Activated CD4-positive, alpha-beta T cell treated with anti-CD3 and anti-CD28 coated beads, Interleukin-2, Interleukin-4, amounts not matched to agents 100 ng/mL and 50 ng/mL, durations not matched to agents 16 hours and 8 hours (primary cell): ENCODE measurements at regions not wholly inside any gene's neighbourhood (a gene's known extent, or its start where the extent isn't known, plus 50 kb on each side); places are given as distances from the start of the nearest gene placed in this dataset.
"Not testable (repeated sequence)": the region's sequence is repeated elsewhere in the genome, so short reads cannot be mapped to it uniquely, and the experiment has no call there.

Experiments
- DNase-seq: peaks from one replicate; pipeline ENCODE4 v3.0.0-alpha.2; 2020; ENCODE audit warnings: low spot score

GRCh38 chr7:67913604-67914003, 917.0 kb downstream of the TYW1 start:
- DNase-seq: peak; percentile 8

- DNase-seq: not testable (repeated sequence)
Observed at GRCh38 chr7:67916111-67916510, 919.5 kb downstream of the TYW1 start.

GRCh38 chr7:67916571-67917436, 920.2 kb downstream of the TYW1 start:
- no peak for DNase-seq

- DNase-seq: no peak
Observed at GRCh38 chr7:67917437-67917755, 920.8 kb downstream of the TYW1 start.

DNA sequence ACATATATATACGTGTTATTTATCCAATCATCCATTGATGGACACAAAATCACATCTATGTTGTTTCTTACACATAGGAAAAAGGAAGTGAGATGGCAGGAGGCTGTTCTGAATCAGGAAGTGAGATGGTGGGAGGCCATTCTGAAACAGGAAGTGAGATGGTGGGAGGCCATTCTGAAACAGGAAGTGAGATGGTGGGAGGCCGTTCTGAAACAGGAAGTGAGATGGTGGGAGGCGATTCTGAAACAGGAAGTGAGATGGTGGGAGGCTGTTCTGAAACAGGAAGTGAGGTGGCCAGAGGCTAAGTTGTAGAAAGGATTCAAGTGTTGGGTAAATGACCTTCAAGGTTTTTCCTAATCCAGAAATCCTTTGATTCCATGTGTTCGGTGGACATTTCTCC, 921.5 kb downstream of the TYW1 start:
- peak; percentile 5 for DNase-seq

DNA sequence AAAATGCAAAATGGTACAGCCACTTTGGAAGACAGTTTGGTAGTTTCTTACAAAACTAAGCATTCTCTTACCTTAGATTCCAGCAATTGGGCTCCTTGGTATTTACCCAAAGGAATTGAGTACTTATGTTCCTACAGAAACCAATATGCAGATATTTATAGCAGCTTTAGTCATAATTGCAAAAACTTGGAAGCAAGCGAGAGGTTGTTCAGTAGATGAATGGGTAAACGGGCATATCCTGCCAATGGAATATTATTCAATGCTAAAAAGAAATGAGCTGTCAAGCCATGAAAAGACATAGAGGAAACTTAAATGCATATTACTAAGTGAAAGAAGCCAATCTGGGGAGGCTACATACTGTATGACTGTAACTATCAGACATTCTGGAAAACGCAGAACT, 926.7 kb downstream of the TYW1 start:
- DNase-seq: no peak

- no peak for DNase-seq
Observed at GRCh38 chr7:67928141-67928540, 931.5 kb downstream of the TYW1 start.

- not testable (repeated sequence) for DNase-seq
Observed at GRCh38 chr7:67936447-67936846, 939.8 kb downstream of the TYW1 start.

- no peak for DNase-seq
Observed at GRCh38 chr7:67940400-67940799, 943.8 kb downstream of the TYW1 start.

GRCh38 chr7:67947191-67947590, 950.6 kb downstream of the TYW1 start:
- DNase-seq: no peak

GRCh38 chr7:67947646-67948045, 951.0 kb downstream of the TYW1 start:
- no peak for DNase-seq

DNA sequence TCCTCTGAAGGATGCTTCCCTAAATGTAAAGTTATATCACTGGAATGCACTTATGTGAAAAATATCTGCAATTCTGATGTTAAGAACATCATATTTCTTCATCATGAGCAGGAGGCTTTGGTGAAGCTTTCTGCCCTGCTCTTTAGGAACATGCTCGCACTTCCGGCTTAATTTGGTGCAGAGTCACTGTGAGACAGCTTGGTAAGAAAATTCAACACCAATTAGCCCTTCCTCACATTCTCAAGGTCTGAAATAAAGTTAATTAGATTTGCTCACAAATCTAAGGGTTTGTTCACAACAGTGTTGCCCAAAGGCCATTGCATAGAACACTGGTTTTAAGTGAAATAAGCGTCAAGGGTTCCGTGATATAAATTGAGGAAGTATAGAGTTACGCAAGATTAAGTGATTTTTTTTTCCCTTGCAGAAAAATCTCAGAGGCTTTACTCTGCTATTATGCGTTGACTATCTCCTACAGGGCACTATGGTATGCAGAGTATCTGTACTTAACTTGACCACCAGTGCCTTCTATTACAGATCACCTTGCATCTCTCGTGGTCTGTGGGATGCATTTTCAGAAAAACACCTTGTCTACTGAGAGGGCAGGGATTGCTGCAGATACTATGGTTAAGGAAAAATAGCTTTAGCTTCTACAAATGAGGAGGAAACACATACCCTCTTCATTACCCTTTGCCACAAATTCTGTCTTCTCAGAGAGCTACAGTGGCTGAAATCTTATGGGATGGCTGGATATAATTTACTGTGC, 953.9 kb downstream of the TYW1 start:
- no peak for DNase-seq

DNA sequence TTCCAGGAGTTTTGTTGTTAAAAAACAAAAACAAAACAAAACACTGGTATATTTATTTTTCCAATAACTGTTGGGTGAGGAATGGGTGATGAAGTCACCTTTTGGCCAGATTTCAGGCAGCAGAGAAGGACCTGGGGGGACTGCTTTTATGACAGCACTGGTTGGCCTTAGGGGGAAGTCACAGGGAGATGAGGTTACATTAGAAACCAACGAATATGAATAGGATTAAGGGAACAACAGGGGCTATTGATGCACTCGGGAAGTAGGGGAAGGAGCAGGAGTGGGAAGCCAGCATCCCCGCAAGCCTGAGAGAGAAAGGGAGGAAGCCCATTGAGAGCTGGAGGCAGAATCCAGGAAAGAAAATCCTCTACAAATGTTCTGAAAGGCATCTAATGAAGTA, 958.4 kb downstream of the TYW1 start:
- DNase-seq: no peak

- no peak for DNase-seq
Observed at GRCh38 chr7:67962863-67963262, 966.2 kb downstream of the TYW1 start.

DNA sequence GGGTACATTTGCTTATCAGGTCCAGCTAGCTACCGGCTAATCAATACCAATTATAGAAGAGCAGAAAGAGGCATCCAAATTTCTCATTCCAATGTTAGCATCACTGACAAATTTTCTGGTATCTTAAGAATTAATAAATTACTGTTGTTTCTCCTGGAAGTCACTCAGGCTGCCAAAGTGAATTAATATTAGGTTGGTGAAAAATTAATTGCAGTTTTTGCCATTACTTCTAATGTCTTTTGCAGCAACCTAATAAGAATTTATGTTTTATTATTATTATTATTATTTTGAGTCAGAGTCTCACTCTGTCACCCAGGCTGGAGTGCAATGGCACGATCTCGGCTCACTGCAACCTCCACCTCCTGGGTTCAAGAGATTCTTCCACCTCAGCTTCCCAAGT, 979.9 kb downstream of the TYW1 start:
- no peak for DNase-seq

- no peak for DNase-seq
Observed at GRCh38 chr7:67983486-67983885, 986.9 kb downstream of the TYW1 start.

GRCh38 chr7:67984326-67984725, 987.7 kb downstream of the TYW1 start:
- no peak for DNase-seq

- DNase-seq: no peak
Observed at GRCh38 chr7:67989142-67989541, 992.5 kb downstream of the TYW1 start.

DNA sequence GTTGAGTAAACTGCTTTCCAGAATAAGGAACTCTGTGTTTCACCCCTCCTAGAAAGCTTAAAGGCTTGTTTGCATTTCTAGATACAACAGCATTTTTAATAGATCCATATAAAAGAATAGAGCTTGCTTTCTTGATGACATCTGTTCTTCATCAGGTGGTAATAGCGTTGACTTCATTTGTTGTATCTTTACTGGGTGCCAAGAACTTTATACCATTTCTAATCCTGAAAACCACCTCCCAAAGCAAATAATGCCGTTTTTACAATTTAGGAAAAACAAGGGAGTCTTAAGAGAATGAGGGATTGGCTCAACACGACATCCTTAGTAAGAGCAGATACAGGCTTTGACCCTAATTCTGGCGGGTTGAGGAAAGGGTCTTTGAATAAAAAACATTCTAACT, 993.4 kb downstream of the TYW1 start:
- DNase-seq: no peak

DNA sequence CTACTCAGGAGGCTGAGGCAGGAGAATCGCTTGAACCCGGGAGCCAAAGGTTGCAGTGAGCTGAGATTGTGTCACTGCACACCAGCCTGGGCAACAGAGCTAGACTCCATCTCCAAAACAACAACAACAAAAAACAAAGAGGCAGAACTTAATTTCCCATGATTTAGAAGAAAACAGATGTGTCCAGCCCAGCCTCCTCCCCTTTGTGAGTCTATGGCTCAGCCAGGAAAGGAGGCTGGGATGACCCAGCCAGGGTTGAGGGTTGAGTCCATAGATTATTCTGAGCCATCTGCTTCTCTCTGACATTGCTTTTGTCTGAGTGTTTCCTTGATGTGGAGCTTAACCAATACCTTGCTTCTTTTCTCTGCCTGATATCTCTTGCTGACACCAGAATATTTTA, 994.1 kb downstream of the TYW1 start:
- no peak for DNase-seq

- no peak for DNase-seq
Observed at GRCh38 chr7:67992287-67992686, 995.7 kb downstream of the TYW1 start.

DNA sequence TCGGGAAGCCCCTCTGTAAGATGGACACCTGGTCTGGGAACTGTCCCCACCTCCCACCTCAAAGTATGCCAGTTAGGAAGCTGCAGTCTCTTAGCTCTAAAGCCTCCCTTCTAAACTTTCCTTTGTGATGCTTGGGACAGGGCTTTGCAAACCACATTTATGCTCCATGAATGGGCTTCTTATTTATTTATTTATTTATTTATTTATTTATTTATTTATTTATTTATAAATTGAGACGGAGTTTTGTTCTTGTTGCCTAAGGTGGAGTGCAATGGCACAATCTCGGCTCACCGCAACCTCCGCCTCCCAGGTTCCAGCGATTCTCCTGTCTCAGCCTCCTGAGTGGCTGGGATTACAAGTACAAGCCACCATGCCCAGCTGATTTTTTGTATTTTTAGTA, 1009.4 kb downstream of the TYW1 start:
- no peak for DNase-seq

GRCh38 chr7:68006619-68007018, 1010.0 kb downstream of the TYW1 start:
- DNase-seq: no peak

- no peak for DNase-seq
Observed at GRCh38 chr7:68009716-68010115, 1013.1 kb downstream of the TYW1 start.
